Upper lobe of left lung (tissue), 4 donors: ENCODE measurements at regions not wholly inside any gene's neighbourhood (a gene's known extent, or its start where the extent isn't known, plus 50 kb on each side); places are given as distances from the start of the nearest gene placed in this dataset.
A peak's percentile ranks its signal among the peaks of the same experiment; 100 is the strongest.

Experiments used
- EP300 ChIP-seq, 4 donors: sonication (generic); formaldehyde crosslinking; IDR thresholded peaks; one replicate each; pipeline ENCODE4 v1.5.1; 2017; ENCODE audit warnings: antibody characterized with exemption in 4 of 4, control low read depth in 2 of 4
- POLR2AphosphoS5 ChIP-seq, 2 donors: sonication (generic); formaldehyde crosslinking; IDR thresholded peaks; one replicate each; pipeline ENCODE4 v1.5.1; 2017; ENCODE audit warnings: antibody characterized with exemption in 2 of 2
- TF ChIP-seq, protein P1 (sequence below), 6 experiments: fragments of 450-650 bp in 4 of 6; fragments of 200-600 bp in 2 of 6; sonication (generic) in 2 of 6; IDR thresholded peaks; one replicate each; pipeline ENCODE4 v1.5.1; 2016 to 2019; ENCODE audit warnings: antibody characterized with exemption in 6 of 6

DNA sequence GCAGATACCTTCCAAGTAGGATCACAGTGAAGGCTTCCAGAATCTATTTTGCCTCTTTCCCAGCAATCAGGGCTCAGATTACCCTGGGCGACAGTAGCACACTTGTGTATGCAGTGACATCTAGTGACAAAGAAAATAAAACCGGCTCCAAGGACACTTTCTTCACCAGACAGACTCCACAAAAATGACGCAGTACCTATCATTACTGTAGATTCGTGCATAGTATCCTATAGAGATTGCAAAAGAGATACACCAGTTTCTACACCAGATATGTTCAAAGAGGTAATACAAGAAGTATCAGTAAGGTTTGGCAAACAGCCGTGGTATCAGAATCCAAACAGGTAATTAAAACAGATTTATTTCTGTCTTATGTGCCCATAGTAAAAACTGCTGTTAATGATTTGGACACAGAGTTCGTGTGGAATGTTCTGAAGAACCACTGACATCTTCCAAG, 600.4 kb upstream of the JAG1 start:
- TF ChIP-seq, protein P1, sequence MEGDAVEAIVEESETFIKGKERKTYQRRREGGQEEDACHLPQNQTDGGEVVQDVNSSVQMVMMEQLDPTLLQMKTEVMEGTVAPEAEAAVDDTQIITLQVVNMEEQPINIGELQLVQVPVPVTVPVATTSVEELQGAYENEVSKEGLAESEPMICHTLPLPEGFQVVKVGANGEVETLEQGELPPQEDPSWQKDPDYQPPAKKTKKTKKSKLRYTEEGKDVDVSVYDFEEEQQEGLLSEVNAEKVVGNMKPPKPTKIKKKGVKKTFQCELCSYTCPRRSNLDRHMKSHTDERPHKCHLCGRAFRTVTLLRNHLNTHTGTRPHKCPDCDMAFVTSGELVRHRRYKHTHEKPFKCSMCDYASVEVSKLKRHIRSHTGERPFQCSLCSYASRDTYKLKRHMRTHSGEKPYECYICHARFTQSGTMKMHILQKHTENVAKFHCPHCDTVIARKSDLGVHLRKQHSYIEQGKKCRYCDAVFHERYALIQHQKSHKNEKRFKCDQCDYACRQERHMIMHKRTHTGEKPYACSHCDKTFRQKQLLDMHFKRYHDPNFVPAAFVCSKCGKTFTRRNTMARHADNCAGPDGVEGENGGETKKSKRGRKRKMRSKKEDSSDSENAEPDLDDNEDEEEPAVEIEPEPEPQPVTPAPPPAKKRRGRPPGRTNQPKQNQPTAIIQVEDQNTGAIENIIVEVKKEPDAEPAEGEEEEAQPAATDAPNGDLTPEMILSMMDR (IDR thresholded peaks at IDR 0.05) = peak; percentile 29 to 57 (median 46)
- no peak for TF ChIP-seq EP300 (IDR thresholded peaks at IDR 0.05)
- TF ChIP-seq POLR2AphosphoS5 (IDR thresholded peaks at IDR 0.05) = no peak
